A549 (cell line): ENCODE measurements at regions not wholly inside any gene's neighbourhood (a gene's known extent, or its start where the extent isn't known, plus 50 kb on each side); places are given as distances from the start of the nearest gene placed in this dataset.

ENCODE experiments used
- ATAC-seq, 2 experiments: fragments of 200-7000 bp in 1 of 2; fragments of >200 bp in 1 of 2; cut with Nextera tagmentation in 1 of 2; cut with Tn5 transposase in 1 of 2; 3 replicates each; pipeline versions ENCODE4 v1.8.0 to v1.9.1; 2018 to 2020; ENCODE audit warnings: mild to moderate bottlenecking in 1 of 2, moderate library complexity in 1 of 2
- CTCF ChIA-PET: fragments of 300-600 bp; sonication (Branson Sonifier 250); formaldehyde crosslinking; extraction: SDS; loops from one replicate; lab custom pipeline; 2021; ENCODE audit warnings: antibody characterized with exemption, inconsistent platforms; lab: Yijun Ruan, JAX
- POLR2A ChIA-PET: fragments of 350-600 bp; formaldehyde crosslinking; extraction: SDS; loops from one replicate; lab custom pipeline; 2021; ENCODE audit warnings: antibody characterized with exemption, inconsistent platforms; lab: Yijun Ruan, JAX
- DNase-seq, 2 experiments: peaks; one replicate each; pipeline versions ENCODE4 v3.0.0 to v3.0.0-alpha.2; 2011 to 2016; ENCODE audit warnings: low read depth in 1 of 2, low spot score in 1 of 2
- FAIRE-seq: peaks from 2 replicates; lab custom pipeline; 2011; peaks lifted over from hg19 to GRCh38; lab: Jason Lieb, UNC
- H3K27ac ChIP-seq, 2 experiments: fragments of >200 bp; sonication (Bioruptor Twin); formaldehyde crosslinking; 3 replicates each; pipeline ENCODE4 v1.5.1; 2016 to 2017
- H3K4me1 ChIP-seq: fragments of >200 bp; sonication (Bioruptor Twin); formaldehyde crosslinking; 3 replicates; pipeline ENCODE4 v1.6.1; 2016
- H3K4me2 ChIP-seq: fragments of >200 bp; sonication (Bioruptor Twin); formaldehyde crosslinking; 3 replicates; pipeline ENCODE4 v1.6.1; 2016
- H3K4me3 ChIP-seq: fragments of >200 bp; sonication (Bioruptor Twin); formaldehyde crosslinking; 3 replicates; pipeline ENCODE4 v1.5.1; 2016
- H3K9me3 ChIP-seq: fragments of >200 bp; sonication (Bioruptor Twin); formaldehyde crosslinking; 3 replicates; pipeline ENCODE4 v1.6.1; 2016
- ATOH8 ChIP-seq: fragments of 250-450 bp; sonication (Bioruptor Pico); IDR thresholded peaks from 2 replicates; pipeline ENCODE4 v1.5.0; 2020; ENCODE audit warnings: low read depth, mild to moderate bottlenecking, moderate library complexity
- CEBPB ChIP-seq, 2 experiments: fragments of >200 bp in 1 of 2; sonication (Bioruptor Twin) in 1 of 2; formaldehyde crosslinking in 1 of 2; IDR thresholded peaks; 2 replicates each; pipeline ENCODE4 v1.6.1; 2012 to 2016
- CHD4 ChIP-seq: fragments of 200-600 bp; sonication (generic); IDR thresholded peaks from 2 replicates; pipeline ENCODE4 v1.6.1; 2016; ENCODE audit warnings: antibody characterized with exemption, mild to moderate bottlenecking, borderline replicate concordance
- CTCF ChIP-seq: fragments of >200 bp; sonication (Bioruptor Twin); formaldehyde crosslinking; IDR thresholded peaks from 3 replicates; pipeline ENCODE4 v1.5.1; 2016
- EP300 ChIP-seq, 2 experiments: fragments of >200 bp; sonication (Bioruptor Twin); formaldehyde crosslinking; IDR thresholded peaks; 2 replicates in 1 of 2; 3 replicates in 1 of 2; pipeline ENCODE4 v1.6.1; 2016 to 2017
- FOSB ChIP-seq: fragments of 250-450 bp; sonication (Bioruptor Pico); IDR thresholded peaks from 2 replicates; pipeline ENCODE4 v1.5.0; 2020; ENCODE audit warnings: mild to moderate bottlenecking, moderate library complexity
- HES2 ChIP-seq: fragments of >200 bp; sonication (Bioruptor Twin); formaldehyde crosslinking; IDR thresholded peaks from 2 replicates; pipeline ENCODE4 v1.6.1; 2016
- HMGXB4 ChIP-seq: fragments of 250-450 bp; sonication (Bioruptor Pico); IDR thresholded peaks from 2 replicates; pipeline ENCODE4 v1.5.0; 2021; ENCODE audit warnings: mild to moderate bottlenecking, moderate library complexity, borderline replicate concordance
- HOXB5 ChIP-seq: fragments of 250-450 bp; sonication (Bioruptor Pico); IDR thresholded peaks from 2 replicates; pipeline ENCODE4 v1.5.0; 2020; ENCODE audit warnings: mild to moderate bottlenecking, moderate library complexity
- JUNB ChIP-seq: fragments of >200 bp; sonication (Bioruptor Twin); formaldehyde crosslinking; IDR thresholded peaks from 2 replicates; pipeline ENCODE4 v1.6.1; 2016
- MAX ChIP-seq: IDR thresholded peaks from 2 replicates; pipeline ENCODE4 v1.6.1; 2012
- MAZ ChIP-seq: fragments of 150-350 bp; IDR thresholded peaks from 2 replicates; pipeline ENCODE4 v1.6.1; 2014; ENCODE audit warnings: antibody characterized with exemption, low read depth, low read length, borderline replicate concordance
- NFE2L2 ChIP-seq: fragments of 150-350 bp; conservative IDR thresholded peaks from 2 replicates; pipeline ENCODE4 v1.6.1; 2014; ENCODE audit warnings: low read length
- PBX3 ChIP-seq: IDR thresholded peaks from 2 replicates; pipeline ENCODE4 v1.6.1; 2012
- POLR2A ChIP-seq: IDR thresholded peaks from 2 replicates; pipeline ENCODE4 v1.6.1; 2012; ENCODE audit warnings: mild to moderate bottlenecking, low read length
- POLR2AphosphoS2 ChIP-seq: conservative IDR thresholded peaks from 2 replicates; pipeline ENCODE4 v1.6.1; 2012; ENCODE audit warnings: low read length, improper control_type of control experiment, inconsistent platforms
- REST ChIP-seq: fragments of 200-600 bp; sonication (generic); IDR thresholded peaks from 2 replicates; pipeline ENCODE4 v1.6.1; 2016; ENCODE audit warnings: antibody characterized with exemption, mild to moderate bottlenecking, moderate library complexity
- SREBF2 ChIP-seq: fragments of 450-650 bp; IDR thresholded peaks from 2 replicates; pipeline ENCODE4 v1.6.1; 2014; ENCODE audit warnings: mild to moderate bottlenecking, moderate library complexity
- ZFP36 ChIP-seq: fragments of 450-650 bp; IDR thresholded peaks from 2 replicates; pipeline ENCODE4 v1.6.1; 2014; ENCODE audit warnings: borderline replicate concordance; ENCODE audit not compliant: partially characterized antibody
- ZNF302 ChIP-seq: fragments of 250-450 bp; sonication (Bioruptor Pico); IDR thresholded peaks from 2 replicates; pipeline ENCODE4 v1.9.0; 2021; ENCODE audit warnings: inconsistent platforms, mild to moderate bottlenecking, moderate library complexity
- WGBS: methylation state at CpG from one replicate; pipeline ENCODE4 v1.1.6; 2017; ENCODE audit errors: missing lambda C conversion rate; 5-methylcytosine and 5-hydroxymethylcytosine counted together

GRCh38 chr1:96191165-96191564, 530.4 kb upstream of the PTBP2 start:
- H3K9me3 ChIP-seq, result no peaks in the 10 kb centered on the region
- FAIRE-seq, result no peak

GRCh38 chr1:96206451-96206850, 515.1 kb upstream of the PTBP2 start:
- no peak overlapping the region for H3K4me3 ChIP-seq
- ATAC-seq (no peak), DNase-seq (no peak), FAIRE-seq (no peak)
- TF ChIP-seq MAX, result no peak
- no peaks in the 10 kb centered on the region for H3K9me3 ChIP-seq
- no peak overlapping the region for H3K4me2 ChIP-seq
- CTCF ChIA-PET, result no interaction called here
- WGBS, result 61% methylated on average over 2 of the region's 2 CpGs
- no peaks in the 10 kb centered on the region for H3K4me1 ChIP-seq
- H3K27ac ChIP-seq, result no peak overlapping the region
- POLR2A ChIA-PET, result no interaction called here

More at GRCh38 chr1:96191165-96191564, 530.4 kb upstream of the PTBP2 start:
- POLR2A ChIA-PET, result no interaction called here
- no peak overlapping the region for H3K4me3 ChIP-seq
- DNase-seq (no peak), ATAC-seq (no peak)
- H3K4me1 ChIP-seq, result no peaks in the 10 kb centered on the region
- CTCF ChIA-PET, result no interaction called here
- H3K27ac ChIP-seq, result no peak overlapping the region
- no peak overlapping the region for H3K4me2 ChIP-seq
- WGBS, result 2% methylated on average over 2 of the region's 2 CpGs
- TF ChIP-seq HOXB5 (CRISPR knock-in tag), result no peak
- TF ChIP-seq SREBF2, result no peak
- TF ChIP-seq POLR2A, result no peak
- no peak for TF ChIP-seq CEBPB (IDR thresholded peaks at IDR 0.05)
- no peak for TF ChIP-seq CTCF
- no peak for TF ChIP-seq EP300 (IDR thresholded peaks at IDR 0.05)
- no peak for TF ChIP-seq FOSB
- TF ChIP-seq MAZ, result no peak
- TF ChIP-seq REST, result no peak
- TF ChIP-seq NFE2L2, result no peak

- DNase-seq (no peak), FAIRE-seq (no peak), ATAC-seq (no peak)
- no peaks in the 10 kb centered on the region for H3K4me1 ChIP-seq
- POLR2A ChIA-PET, result no interaction called here
- no peak overlapping the region for H3K4me3 ChIP-seq
- CTCF ChIA-PET, result no interaction called here
- H3K27ac ChIP-seq, result no peak overlapping the region
- WGBS, result 0% methylated on average over 2 of the region's 2 CpGs
- no peaks in the 10 kb centered on the region for H3K9me3 ChIP-seq
- no peak overlapping the region for H3K4me2 ChIP-seq
- TF ChIP-seq HES2 (no peak), JUNB (no peak), FOSB (no peak), ATOH8 (no peak), ZFP36 (no peak), POLR2AphosphoS2 (no peak), CTCF (no peak), ZNF302 (CRISPR knock-in tag) (no peak), CEBPB (IDR thresholded peaks at IDR 0.05) (no peak), PBX3 (no peak), MAZ (no peak), NFE2L2 (no peak), HMGXB4 (no peak), CHD4 (no peak)
Measured at GRCh38 chr1:96207936-96208335, 513.6 kb upstream of the PTBP2 start.
